ENCODE measurements at regions not wholly inside any gene's neighbourhood (a gene's known extent, or its start where the extent isn't known, plus 50 kb on each side); places are given as distances from the start of the nearest gene placed in this dataset.

DNA sequence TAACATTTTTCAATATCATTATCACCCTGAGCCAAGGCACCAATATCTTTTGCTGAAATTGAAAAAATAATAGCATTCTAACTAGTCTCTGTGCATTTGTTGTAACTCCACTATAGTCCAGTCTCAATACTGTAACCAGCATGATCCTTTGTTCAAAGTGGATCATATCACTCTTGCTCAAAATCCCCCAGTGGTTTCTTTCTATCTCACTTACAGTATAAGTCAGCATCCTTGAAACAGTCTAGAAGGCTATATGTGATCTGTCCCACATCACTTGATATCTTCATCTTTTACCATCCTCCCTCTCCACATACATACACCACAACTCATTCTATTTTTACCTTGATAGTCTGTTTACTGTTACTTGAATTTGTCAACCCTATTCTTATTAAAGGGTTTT lies 435.7 kb downstream of the CCER1 start:
- TF ChIP-seq, protein P1, sequence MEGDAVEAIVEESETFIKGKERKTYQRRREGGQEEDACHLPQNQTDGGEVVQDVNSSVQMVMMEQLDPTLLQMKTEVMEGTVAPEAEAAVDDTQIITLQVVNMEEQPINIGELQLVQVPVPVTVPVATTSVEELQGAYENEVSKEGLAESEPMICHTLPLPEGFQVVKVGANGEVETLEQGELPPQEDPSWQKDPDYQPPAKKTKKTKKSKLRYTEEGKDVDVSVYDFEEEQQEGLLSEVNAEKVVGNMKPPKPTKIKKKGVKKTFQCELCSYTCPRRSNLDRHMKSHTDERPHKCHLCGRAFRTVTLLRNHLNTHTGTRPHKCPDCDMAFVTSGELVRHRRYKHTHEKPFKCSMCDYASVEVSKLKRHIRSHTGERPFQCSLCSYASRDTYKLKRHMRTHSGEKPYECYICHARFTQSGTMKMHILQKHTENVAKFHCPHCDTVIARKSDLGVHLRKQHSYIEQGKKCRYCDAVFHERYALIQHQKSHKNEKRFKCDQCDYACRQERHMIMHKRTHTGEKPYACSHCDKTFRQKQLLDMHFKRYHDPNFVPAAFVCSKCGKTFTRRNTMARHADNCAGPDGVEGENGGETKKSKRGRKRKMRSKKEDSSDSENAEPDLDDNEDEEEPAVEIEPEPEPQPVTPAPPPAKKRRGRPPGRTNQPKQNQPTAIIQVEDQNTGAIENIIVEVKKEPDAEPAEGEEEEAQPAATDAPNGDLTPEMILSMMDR (IDR thresholded peaks at IDR 0.05) = no peak
- no peak for TF ChIP-seq POLR2A (IDR thresholded peaks at IDR 0.05)
